ENCODE measurements at regions not wholly inside any gene's neighbourhood (a gene's known extent, or its start where the extent isn't known, plus 50 kb on each side); places are given as distances from the start of the nearest gene placed in this dataset.

DNA sequence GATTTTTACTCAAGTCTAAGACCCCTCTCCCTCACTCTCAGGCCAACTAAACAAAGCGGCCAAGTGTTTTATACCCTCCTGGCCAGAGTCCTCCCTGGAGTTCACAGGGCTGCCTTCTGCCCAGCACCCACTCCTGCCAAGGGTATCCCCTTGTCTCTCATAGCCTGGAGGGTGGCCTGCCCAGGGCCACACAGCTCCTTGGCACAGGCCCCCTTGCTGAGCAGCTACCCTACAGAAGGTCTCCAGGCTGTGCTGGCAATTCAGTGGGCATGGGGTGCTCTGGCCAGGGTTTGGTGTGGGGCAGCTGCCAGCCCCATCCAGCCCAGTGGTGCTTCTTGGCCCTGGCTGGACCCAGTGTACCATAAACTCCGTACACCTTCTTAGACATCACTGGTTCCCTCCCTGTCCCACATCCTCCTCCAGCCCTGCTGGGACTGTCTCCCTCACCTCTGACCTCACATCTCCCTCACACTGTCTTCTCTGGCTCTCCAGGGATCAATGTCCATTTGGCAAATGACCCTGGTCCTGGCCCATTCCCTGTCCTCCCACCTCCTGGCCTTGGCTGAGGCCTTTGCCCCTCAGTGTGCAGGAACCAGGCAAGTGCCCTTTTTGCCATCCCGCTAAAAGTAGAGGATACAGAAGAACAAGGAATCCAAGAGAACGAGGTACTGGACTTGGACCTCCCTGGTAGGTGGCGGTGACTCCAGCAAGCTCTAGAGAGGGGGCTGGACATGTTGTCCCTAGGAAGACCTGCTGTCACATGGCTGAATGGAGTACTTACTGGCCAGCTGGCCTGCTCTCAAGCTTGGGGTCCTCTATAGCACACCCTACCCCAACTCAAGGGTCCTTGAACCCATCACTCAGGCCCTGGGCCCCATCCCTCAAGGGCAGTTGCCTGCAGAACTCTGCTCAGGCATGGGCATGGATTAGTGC lies 50.0 kb upstream of the TRPM1 start:
- no peak for DNase-seq

DNA sequence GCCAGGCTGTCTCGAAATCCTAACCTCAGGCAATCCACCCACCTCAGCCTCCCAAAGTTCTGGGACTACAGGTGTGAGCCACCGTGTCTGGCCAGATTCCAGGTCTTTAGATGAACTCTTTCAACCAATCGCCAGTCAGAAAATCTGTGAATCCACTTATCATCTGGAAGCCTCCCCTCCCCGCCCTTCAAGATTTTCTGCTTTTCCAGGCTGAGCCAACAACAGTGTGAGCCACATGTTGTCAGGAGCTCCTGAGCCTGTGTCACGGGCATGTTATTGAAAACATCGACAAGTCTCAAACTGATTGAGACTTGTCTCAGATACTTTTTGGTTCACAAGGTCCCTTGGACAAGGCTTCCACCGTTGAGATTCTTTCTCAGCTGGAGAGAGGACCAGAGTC lies 52.0 kb upstream of the TRPM1 start:
- DNase-seq = no peak

DNA sequence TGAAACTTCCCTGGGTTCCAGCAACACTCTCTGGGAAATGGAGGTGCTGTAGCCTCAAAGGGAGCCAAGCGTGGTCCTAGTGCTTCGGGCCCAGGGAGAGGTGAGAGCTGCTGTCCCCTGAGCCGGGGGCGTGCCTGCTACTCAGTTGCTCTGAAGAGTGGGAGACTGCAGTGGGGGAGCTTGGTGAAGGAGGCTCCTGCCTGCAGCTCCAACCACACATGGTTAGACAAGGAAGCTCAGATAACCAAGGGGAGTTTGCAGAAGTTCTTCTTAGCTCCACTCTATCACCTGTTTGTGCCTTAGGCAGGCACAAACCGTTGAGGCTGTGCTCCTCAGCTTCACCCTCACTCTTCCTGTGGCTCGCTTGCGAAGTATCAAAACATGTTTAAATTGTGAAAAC lies 53.6 kb upstream of the TRPM1 start:
- DNase-seq = no peak

DNA sequence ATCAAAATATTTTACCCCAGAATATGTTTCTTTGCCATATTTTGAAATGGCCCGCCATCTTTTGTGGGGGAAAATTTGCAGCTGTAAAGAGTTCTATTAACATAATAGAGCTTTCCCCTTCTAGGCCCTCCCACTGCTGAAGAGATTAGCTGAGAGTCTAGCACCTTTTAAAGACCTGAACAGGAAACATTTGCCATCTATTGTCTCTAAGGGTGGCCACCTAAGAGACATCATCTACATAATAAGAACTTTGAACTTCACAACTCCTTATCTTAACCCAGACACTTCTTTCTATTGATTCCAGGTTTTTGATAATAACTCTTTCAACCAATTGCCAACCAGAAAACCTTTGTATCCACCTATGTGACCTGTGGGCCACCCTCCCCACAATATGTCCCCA lies 54.7 kb upstream of the TRPM1 start:
- no peak for DNase-seq

DNA sequence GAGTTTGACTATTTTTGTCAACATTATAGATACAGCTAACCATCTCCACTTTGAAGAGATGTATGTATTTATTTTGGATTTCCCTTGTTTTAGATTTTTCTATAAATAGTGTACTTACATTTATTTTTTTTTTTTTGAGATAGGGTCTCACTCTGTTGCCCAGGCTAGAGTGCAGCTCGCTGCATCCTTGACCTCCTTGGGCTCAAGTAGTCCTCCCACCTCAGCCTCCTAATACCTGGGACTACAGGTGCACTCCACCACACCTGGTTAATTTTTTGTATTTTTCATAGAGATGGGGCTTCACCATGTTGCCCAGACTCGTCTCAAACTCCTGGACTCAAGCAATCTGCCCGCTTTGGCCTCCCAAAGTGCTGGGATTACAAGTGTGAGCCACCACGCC lies 55.3 kb upstream of the TRPM1 start:
- no peak for DNase-seq

DNA sequence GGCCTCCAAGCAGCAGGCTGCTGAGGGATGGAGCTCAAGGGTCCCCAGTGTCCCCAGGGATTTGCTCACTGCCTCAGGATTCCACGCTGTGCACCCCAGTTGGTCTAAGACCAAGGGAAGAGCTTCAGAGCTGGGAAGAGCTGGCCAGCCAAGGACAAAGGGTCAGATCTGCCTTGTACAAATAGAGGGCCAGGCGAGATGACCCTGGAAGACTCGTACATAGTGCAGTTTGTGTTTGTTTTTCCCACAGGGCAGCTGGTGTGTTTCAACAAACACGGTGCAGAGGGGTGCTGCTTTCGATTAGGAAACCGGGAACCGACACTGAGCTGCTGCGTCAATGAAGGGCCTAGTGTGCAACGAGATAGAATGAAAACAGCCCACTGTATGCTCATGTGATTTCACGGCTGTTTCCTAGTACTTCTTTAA lies 56.1 kb upstream of the TRPM1 start:
- no peak for DNase-seq

DNA sequence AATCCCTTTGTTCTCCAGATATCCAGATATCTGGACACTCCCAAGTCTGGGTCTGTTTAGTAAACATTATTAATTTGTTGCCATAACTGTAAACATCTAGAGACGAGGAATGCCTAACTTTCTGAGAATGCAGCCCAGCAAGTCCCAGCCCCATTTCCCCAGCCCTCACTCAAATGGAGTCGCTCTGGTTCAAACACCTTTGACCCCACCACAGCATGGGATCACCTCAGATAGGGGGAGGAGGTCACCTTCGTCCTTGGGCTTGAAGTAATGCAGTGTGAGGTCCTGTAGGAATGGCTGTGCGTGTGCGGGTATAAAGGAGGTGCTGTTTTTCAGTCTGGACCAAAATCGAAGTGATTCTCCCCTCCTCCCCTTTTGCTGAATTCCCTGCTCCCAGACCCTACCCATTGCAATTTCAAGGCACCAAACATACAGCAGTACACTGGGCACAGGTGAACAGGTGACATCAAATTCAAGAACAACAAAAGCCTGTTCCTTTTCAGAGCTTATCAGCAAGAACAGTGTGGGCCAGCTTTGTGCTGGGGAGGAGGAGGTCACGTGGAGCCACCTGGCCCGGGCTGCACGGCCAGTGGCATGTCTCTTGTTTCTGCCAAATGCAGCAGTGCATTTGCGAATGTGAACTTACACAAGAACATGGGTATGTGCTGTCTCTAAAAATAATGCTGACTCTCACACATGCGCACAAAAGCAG lies 57.5 kb upstream of the TRPM1 start:
- no peak for DNase-seq

- no peak for DNase-seq
These were observed 58.3 kb upstream of the TRPM1 start for GRCh38 chr15:31159837-31160236.

DNA sequence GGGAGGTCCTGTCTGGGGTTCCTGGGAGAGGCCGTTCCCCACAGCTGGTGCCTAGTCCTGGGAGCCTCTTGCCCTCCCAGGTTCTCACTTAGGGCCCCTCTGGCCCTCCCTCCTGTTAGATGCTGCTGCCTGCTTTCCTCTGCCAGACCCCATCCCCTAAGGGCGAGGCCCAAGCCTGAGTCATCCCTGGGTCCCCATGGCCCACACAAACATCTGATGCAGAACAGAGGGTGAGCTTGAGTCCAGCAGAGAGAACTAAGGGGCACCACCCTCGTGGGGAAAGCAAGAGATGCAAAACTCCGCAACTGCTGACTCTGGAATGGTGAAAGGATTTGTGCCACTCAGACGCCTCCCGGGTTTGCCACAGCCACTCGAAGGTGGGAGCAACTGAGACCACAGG lies 58.8 kb upstream of the TRPM1 start:
- no peak for DNase-seq

DNA sequence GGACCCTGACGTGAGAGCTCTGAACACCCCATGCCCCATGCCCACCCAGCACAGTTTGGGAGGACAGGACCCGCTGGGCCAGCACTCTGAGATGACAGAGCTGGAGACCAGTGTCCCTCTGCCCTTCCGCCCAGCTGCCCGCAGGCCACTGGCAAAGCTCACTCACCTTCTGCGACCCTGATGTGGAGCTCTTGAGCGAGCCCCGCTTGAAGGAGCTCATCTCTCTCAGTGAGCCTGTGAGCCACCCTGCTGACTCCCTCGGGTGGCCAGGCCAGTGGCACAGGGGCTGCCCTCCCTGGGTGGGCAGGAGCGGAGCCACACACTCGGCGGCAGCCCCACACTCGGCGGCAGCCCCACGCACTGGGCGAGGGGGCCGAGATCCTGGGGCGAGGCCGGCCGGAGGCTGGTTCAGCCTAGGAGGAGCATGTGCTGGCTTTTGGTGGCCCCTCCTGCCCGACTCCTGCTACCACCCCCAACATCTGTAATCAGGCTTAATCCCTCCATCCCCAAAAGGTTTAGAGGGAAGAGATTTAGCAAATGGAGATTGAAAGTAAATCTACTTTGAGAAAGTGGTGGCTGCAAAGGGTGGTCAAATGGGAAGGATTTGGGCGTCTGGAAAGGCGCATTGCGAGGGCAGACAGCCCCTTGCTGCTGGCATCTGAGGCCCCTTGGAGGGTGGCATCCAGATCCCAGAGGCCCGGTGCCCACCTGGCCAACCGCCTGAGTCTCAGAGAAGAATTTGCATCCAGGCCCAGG lies 59.4 kb upstream of the TRPM1 start:
- no peak for DNase-seq

DNA sequence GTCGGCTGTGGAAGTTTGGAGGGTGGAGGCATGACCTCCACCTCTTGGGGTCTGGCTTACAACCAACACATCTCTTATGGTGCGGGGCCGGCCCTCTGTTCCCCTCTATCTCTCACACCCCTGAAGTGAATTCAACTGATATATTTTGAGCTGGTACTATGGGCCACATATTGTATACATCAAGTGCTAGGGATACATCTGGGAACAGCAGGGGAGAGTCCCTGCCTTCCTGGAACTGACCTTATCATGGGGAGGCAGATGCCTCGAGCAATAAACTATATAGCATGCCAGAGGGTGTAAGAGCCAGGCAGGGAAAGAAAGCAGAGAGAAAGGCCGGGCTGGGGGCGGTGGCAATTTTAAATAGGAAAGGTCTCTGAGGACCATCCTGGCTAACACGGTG lies 60.4 kb upstream of the TRPM1 start:
- no peak for DNase-seq

DNA sequence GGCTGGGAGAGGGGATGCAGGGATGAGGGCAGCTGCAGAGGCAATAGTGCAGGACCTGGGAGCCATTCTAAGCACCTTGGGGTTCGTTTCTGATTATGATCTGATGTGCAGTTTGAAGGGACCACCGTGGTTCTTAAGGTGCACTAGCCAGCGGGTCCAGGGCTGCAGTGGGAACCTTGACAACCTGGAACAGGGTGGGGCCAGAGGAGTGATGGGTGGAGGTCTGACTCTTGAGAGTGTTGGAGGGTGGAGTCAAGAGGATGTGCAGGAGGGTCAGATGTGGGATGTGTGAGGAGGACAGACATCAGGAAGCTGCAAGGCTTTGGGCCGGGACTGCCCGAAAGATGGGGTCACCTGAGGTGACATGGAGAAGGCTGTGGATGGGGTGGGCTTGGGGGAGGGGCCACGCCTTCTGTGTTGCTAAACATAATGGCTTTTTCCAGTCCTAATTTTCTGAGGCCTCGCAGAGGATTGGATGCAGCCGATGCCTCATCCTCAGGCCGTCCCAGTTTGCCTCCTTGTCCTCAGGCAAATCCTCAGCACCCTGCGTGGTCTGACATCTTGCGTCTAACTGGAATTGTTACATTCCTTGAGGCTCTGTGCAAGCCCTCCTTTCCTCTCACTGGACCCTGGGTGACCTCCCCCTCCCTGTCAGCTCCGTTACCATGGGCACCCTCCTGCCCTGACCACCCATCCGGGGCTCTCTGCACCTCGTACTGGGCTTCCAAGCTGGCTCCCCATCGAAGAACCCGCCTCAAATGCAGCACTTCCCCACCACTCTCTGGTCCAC lies 61.4 kb upstream of the TRPM1 start:
- no peak for DNase-seq

DNA sequence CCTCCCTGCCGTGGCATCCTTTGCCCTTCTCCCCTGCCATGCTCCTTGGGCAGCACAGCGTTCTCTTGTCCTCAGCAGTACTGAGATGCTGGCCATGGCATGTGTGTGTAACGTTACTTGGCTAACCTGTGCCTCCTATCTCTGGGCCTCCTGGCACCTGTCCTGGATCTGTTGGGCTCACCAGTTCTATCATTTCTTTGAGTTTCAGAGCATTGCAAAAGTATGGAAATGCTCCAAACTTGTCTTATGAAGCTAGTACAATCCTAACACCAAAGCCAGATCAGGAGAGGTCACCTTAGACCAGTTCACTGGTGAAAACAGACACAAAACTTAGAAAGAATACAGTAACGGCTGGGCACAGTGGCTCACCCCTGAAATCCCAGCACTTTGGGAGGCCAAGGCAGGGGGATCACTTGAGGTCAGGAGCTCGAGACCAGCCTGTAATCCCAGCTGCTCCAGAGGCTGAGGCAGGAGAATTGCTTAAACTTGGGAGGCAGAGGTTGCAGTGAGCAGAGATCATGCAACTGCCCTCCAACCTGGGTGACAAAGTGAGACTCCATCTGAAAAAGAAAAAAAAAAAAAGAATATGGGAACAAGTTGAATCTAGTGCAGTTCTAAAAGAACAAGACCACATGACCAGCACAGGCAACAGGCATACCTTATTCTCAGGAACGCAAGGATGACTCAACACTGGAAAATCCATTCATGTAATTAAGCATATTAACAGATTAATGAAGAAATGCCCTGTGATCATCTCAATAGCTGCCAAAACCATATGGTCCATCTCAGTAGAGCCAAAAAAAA lies 62.4 kb upstream of the TRPM1 start:
- DNase-seq = no peak

GRCh38 chr15:31164573-31164912 lies 63.0 kb upstream of the TRPM1 start:
- DNase-seq = no peak

DNA sequence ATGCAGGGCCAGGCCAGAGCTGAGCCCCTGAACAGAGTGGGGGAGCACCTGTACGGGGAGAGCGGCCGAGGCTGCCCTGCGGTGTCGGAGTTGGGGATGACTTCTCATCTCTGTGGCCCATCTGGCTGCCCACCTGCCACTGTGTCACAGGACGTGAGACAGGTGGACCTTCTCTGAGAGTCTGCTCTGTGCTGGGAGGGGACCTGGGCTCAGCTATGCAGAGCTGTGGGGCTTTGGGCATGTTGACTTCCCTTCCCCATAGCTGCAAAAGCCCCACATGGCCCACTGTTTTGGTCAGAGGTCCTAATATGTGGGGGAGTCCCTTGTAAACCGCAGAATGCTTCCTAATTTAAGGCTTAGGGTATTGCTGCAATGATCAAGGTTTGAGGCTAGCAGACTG lies 68.0 kb upstream of the TRPM1 start:
- DNase-seq = no peak

DNA sequence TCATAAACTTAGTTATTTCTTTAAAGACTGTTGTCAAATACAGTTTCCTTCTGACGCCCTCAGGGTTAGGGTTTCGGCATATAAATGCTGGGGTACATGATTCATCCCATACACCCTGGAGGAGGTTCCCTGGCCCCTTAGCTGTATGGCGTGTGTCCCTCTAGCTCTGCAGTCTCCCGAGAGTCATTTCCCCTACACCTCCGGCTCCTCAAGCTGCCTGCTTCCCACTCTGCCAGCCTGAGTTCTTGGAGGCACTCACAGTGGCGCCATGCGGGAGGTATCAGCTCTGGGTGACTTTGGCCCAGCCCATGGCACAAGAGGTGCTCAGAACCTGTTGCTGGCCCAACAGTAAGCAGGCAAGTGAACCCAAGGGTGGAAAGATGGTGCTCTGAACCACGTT lies 70.2 kb upstream of the TRPM1 start:
- DNase-seq = no peak

DNA sequence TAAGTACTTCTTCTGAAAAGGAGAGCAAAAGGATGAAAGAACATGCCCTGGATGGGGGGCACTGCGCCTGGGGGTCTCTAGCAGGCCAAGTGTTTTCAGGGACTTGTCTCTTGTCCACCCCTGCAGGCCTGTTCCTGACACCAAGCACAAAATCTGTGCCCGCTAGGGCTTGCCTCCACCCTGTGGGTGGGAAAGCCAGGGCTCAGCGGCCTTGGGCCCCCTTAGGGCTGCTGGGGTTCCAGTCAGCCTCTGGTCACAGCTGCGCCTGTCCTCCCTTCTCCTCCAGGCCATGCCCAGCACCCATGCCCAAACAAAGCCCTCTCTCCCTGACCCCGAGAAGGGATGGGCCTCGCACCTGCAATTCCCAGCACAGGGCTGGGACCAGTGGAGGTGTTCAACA lies 71.1 kb upstream of the TRPM1 start:
- no peak for DNase-seq

GRCh38 chr15:31173790-31174450 lies 72.4 kb upstream of the TRPM1 start:
- no peak for DNase-seq

DNA sequence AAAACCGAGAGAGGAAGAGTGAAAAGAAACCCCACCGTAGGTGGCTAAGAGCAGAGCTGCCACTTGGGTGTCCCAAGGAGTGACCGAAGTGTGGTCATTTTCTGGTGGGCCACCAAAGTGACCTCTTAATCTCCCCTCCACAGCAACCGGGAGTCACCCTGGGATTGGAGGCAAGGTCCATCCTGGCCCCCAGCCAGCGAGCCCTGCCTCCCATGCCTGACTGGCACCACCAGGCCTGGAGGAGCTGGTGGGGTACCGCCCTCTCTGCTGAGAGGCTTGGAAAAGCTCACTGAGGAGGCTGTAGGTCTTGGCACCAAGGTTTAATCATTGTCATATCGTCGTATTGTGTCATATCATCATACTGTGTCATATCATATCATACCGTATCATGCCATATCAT lies 74.0 kb upstream of the TRPM1 start:
- DNase-seq = no peak

GRCh38 chr15:31177951-31178350 lies 76.4 kb upstream of the TRPM1 start:
- no peak for DNase-seq

DNA sequence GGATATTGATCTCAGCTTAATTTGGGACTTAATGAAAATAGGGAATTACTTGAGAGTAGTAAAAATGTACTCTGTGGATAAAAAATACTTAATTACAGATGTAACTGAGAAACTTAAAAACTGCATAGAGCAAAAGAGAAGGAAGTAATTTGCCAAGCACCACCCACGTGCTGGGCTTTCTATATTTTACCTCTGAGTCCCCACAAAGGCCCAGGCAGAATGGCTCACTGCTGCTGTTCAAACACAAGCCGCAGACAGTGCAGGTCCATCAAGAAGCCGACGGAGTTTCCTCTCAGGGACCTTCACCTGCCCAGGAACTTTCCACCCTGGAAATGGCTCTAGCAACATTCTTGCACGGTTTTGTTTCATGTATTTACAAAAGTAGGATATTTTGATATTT lies 77.2 kb upstream of the TRPM1 start:
- DNase-seq = no peak

GRCh38 chr15:31179693-31180092 lies 78.2 kb upstream of the TRPM1 start:
- peak; percentile 13 for DNase-seq

All from CD4-positive, alpha-beta T cell treated with Interleukin-17A for 1 hour (primary cell).